Activated CD4-positive, CD25-positive, alpha-beta regulatory T cell treated with anti-CD3 and anti-CD28 coated beads, Interleukin-2, amount 50 U/mL, for 16 hours (primary cell): ENCODE measurements at regions not wholly inside any gene's neighbourhood (a gene's known extent, or its start where the extent isn't known, plus 50 kb on each side); places are given as distances from the start of the nearest gene placed in this dataset.

Experiments
- DNase-seq: peaks from one replicate; pipeline ENCODE4 v3.0.0-alpha.2; 2020; ENCODE audit warnings: low read depth, low spot score

DNA sequence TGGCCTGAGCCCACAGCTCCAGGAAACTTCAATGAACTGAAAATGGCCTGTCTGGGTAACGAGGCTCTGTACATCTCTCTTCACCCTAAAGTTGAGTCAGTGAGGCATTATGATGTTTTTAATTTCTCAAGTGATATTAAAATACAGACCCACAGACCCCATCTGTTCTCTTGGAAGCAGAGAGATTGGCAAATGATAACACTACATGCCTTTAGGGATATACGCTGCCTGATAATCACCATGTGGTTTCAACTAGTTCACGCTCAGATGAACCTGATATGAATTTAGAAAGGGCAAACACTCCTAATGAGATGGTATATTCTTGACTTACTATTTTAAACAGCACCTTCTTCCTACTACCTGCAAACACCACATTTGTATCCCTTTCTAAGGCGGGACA lies 127.5 kb downstream of the RFC3 start:
- DNase-seq, result no peak

DNA sequence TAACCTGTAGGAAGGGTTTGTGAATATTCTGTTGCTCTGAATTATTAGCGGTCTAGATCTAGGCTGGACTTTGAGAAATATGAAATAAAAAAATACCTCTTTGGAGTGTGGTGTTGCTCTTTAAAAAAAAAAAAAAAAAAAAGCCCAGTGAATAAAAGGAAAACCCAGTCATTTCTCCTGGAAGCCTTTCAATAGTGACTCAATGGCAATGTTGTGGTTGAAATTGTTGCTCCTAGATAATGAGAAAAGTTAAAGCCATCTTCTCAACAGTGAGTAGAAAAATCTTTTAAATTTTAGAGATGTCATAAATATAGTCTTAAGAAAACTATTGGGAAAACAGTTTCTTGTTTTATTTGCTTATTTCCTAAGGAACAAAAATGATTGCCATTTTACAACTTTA lies 135.3 kb downstream of the RFC3 start:
- no peak for DNase-seq

DNA sequence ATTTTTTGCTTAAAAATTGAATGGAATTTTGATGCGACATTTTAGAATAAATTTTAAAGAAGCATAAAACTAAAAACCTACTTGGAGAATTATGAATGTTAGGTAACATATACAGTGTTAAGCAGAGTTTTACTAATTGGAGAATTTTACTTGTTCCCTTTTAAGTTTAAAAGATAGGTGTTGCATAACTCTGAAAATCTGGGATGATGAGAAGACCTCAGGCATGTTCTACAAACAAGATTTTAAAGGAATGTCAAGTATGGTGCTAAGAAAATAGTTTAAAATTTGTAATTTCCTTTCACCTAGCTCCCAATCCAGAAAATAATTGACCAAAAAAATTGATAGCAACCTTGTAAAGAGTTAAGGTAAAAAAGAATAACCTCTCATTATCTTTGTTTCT lies 135.8 kb downstream of the RFC3 start:
- DNase-seq, result no peak

DNA sequence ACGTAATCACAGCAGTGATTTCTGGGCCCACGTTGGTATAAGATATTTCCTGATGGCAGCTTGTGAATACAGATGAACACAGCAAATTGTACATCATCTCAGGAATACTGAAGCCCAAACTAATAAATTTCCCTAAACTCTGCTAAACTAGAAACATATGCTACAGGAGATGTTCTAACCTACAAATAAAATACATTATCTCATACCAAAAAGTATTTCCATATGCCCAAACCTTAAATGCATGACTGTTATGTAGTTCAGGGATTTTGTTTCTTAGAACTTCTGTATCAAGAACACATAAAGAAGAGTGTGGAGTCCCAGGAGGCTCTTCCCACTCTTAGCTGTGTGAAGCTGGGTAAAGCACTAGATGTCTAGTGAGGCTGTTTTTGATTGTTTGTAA lies 138.4 kb downstream of the RFC3 start:
- no peak for DNase-seq

DNA sequence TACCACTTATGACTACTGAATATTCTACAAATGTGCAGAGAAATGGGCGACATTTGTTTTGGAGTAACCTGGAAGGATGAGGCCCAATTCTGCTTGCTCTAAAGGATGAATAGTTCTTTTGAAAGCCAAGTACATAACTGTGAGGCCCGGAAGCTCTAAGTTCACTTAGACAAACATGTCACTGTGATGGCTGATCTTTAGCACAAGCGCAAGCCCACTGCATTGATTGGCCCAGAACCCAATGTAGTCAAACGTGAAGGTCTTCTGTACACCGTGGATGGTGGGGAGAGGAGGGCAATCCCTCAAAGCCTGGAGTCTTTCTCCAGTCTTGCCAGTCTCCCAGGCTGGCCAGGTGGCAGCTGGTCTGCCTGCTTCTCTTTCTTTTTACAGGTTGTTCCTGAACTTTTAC lies 139.6 kb downstream of the RFC3 start:
- DNase-seq, result no peak

DNA sequence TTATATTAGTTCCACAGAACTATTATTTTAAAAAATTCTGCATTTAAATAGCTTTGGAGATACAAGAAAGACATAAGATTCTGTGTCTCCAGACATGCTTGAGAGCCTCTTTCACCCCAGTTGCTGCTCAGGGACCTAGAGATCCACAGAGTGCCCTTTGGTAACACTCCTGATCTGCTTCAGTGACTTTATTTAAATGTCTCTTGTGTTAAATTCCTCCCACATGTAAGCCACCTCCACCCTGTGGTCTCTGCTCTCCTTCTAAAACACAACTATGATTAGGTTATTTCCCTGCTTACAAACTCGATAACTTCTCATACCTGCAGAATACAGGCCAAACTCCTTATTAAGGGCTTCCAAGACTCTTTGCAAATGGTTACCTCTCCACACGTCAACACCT lies 141.0 kb downstream of the RFC3 start:
- no peak for DNase-seq

DNA sequence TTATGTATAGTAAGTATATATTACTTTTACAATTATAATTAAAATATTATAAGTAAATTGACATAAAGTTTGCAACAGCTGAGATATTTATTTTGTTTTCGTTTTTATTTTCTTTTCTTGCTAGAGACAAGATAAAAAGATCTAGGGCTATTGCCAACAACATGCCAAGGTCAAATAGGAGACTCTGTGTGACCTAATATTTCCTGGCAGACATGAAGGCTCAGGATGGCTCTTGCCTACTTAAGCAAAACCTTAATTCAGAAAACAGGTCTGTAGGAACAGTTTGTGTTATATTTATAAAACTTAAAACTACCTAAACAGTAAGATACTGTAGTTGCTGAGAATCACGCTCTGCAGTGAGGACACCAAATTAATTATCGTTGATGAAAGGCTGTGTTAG lies 145.2 kb downstream of the RFC3 start:
- DNase-seq, result no peak

DNA sequence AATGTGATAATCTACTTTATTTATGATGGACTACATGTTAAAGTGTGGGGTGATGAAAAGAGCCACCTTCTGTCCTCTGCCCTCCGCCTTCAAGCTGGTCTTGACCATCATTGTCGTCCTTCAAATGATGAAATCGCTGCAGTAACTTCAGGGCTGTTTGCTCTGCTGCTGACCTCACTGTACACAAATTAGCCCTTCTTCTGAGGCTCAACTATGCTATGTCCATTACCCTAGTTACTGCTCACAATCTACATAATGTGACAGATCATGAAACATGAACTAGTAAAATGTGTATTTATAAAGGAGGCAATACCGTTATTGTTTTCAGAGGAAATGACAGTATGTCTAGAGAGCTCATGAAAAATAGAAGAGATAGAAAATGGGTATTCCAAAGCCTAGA lies 145.9 kb downstream of the RFC3 start:
- DNase-seq, result no peak

DNA sequence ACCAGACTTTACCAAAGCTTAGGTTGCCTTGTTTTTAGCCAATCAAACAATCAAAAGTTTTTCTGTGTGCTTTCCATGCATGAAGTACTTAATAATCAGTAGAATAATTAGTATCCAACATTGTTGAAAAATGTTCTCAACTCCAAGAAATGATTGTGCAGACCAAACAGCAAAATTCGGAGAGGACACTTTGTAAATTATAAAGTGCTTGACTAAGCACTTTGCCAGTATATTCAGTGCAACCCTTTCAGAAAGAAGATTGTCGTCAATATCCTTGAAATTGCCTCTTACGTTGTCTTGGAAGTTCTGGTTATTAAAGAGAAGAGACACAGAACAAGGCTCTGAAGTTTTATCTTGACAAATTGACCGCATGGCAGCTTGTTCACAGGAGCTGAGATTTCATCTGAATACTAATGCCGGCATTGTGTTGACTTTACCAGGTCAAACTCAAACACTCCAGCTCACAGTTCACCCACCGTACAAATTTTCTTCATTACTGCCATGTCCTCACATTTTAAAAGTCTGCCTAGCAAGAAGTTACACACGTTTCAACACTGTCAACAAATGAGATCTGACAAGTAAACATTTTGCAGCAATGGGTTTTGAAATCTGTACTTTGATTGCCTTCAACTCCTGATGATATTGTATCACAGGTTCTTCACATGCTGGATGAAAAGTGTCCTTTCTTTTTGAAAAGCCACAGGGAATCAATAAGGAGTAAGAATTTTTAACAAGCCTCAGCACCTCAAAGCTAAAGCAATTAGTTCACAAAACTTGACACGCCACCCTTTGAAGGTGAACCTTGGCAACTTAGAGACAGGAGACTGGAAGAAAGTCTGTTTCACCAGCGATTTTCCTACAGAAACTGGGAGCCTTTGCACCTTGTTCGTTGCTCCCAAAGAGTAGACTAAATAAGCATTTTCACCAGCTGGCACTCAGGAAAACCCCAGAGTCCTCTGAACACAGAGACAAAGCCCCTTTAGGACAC lies 150.9 kb downstream of the RFC3 start:
- DNase-seq, result no peak

DNA sequence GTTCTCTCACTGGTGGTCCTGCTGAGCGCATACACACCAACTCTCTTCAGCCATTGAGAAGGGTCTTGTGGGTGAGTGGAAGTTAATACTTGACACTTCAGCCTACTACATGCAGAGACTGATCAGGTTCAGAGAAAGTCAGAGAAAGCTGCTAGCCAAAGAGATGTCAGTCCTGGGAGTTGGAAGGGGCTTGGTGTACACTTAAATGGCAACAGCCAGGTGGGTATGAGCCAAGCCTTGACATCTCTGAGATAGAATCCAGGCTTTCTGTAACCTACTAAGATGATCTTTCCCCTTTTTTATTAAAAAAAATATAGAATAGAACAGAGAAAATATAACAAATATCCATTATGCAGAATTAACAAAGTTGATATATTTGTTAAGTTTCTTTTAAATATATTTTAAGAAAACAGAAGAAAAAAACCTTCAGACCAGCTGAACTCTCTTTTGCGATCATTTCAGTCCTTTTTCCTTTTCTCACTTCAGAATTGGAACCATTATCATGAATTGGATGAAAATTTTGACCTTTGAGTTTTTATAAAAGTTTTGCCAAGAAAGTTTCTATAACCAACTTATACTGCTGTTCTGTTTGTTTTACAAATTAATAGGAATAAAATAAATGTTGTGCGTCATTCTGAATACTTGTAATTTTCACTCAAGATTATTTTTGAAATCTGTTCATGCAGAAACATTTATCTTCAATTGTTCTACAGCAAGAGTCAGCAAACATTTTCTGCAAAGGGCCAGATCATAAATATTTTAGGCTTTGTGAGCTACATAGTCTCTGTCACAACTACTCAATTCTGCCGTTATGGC lies 153.0 kb downstream of the RFC3 start:
- DNase-seq, result no peak

DNA sequence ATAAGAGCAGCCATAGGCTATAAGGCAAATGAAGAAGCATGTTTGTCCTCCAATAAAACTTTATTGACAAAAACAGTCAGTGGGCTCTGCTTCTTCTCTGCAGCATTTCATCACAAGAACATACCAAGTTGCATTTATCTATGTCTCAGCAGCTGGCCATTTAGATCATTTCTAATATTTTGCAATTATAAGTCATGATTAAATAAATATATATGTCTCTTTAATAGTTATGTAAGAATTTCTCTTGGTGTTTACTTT lies 153.5 kb downstream of the RFC3 start:
- no peak for DNase-seq

DNA sequence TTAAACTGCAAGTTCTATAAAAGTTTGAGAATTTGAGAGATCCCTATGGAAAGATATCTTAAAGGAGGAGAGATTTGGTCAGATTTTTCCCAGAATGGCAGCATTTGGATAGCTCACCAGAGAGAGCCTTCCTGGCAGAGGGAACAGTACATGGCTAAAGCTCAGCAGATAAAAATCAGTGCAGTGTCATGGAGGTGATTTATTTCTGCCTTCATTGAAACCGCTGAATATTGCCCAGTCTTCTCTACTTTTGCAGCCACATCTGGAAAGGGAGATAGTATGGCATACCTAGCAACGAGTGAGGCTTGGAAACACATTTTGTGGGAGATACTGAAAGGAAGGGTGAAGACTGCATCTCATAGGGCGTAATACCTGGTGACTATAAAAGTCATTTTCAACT lies 155.2 kb downstream of the RFC3 start:
- no peak for DNase-seq

DNA sequence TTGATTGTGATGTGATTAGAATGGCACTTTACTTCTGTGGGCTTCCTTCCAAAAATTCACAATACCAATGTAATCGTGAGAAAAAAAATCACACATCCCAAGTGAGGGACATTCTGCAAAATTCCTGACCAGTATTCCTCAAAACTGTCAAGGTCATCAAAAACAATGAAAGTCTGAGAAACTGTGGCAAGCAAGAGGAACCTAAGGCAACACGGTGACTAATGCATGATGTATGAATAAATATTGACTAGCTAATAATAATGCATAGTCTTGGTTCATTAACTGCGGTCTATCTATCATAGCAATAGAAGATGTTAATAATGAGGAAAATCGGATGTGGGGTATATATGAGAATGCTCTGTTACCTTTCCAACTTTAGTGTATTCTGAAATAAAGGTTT lies 159.0 kb downstream of the RFC3 start:
- DNase-seq, result no peak

DNA sequence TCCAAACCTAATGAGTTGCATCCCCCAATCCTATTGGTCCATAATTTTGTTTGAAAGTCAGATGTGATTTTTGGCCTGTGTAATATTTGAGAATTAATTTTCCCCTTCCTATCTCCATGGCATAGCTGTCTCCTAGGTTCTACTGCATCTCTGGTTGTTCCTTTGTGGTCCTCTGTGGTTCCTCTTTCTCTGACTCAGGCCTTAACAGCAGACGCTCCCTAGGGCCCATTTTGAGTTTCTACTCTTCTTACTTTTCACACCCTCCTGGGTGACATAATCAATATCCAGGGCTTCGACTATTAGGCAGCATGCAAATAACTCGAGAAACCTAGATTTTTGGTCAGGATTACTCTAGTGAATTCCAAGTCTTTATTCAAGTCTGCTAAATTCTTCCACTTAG lies 160.7 kb downstream of the RFC3 start:
- no peak for DNase-seq

DNA sequence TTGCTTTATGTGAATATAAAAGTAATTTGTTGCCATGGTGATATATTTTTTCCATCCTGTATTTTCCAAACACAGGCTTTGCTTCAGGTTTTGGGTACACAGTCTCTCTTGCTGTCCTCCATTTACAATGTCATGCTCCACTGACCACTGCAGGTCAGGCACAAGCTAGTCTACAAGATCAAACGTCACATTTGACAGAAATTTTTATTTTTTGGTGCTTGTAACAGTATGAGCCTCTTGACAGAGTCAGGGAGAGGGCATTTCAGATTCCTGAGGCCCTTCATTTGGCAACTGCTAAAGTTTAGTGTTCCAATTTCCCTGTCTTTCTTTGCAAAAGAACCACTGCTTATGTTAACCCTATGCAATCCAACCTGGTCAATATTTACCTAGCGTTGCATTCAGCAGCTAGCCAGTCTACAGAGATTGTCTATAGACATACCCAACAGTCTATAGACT lies 175.0 kb downstream of the RFC3 start:
- no peak for DNase-seq

DNA sequence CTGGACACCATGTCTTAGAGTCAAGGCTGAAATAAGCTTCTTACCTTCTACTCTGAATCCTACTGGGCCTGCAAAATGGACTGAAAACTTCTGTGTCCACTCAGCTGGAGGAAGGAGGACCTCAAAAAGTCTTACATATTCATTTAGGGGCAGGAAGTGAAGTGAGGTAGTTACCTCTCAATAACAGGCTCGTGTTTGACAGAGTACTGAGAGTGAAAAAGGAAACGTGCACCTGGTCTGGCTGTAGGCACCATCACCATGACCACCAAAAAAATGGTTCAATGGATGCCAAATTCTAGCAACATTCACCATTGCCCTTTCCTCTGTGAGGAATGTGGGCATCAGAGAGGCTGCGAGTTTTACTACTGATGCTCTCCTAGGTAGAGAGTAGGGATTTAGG lies 176.2 kb downstream of the RFC3 start:
- no peak for DNase-seq

DNA sequence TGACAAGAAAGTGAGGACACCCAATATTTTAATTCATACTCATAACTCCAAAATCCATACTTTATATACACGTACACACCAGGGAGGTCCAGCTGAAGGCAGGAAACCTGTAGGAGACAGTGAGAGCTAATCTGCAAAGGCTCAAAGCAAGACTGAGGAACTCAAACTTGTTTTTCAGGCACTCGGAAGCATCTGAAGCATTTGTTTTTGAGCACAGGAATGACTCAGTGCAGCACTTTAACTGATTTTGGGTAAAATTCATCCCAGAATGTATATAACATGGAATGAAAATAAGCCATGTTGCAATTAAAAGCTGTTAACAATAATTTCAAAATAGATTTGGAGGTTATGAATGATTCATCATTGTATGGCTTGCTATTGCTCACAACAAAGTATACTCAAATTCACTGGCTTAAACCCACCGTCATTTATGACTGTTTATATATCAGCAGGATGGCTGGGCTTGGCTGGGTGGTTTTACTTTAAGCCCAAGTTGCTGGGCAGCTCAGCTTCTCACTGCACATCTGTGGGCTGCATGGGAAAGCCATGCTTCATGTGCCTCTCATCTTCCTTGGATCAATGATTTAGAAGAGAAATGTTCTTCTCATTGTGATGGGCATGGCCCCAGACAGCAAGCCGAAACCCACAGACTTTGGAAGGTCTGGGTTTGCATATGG lies 177.0 kb downstream of the RFC3 start:
- no peak for DNase-seq

DNA sequence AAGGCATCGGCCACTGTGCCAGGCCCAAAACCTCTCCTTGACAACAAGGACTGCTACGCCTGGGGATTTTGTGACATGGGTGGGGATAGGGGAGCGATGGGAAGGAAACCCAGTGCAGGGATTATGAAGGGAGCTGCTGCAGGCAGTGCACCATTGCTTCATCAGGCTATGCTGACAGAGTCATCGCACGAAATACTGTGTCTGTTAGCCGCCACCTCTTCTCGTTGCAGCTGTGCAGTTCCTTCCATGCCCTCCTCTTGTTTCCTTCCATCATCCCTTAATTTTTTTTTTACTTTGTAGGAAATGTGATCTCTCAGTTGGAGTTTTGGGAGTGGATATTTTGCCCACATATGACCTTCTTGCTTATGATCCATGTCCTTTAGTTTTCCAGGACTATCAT lies 178.7 kb downstream of the RFC3 start:
- no peak for DNase-seq

DNA sequence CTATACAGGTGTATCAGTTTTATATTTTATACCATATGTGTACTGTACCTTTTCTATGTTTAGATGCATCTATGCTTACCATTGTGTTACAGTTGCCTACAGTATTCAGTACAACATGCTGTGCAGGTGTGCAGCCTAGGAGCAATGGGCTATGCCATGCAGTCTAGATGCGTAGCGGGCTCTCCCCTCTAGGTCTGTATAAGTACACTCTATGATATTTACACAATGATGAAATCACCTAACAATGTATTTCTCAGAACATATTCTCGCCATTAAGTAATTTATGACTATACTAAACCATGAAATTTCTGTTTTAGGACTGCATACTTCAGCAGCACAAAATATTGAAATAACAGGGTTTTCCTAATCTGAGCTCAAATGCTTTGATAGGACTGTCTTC lies 179.6 kb downstream of the RFC3 start:
- DNase-seq, result no peak

DNA sequence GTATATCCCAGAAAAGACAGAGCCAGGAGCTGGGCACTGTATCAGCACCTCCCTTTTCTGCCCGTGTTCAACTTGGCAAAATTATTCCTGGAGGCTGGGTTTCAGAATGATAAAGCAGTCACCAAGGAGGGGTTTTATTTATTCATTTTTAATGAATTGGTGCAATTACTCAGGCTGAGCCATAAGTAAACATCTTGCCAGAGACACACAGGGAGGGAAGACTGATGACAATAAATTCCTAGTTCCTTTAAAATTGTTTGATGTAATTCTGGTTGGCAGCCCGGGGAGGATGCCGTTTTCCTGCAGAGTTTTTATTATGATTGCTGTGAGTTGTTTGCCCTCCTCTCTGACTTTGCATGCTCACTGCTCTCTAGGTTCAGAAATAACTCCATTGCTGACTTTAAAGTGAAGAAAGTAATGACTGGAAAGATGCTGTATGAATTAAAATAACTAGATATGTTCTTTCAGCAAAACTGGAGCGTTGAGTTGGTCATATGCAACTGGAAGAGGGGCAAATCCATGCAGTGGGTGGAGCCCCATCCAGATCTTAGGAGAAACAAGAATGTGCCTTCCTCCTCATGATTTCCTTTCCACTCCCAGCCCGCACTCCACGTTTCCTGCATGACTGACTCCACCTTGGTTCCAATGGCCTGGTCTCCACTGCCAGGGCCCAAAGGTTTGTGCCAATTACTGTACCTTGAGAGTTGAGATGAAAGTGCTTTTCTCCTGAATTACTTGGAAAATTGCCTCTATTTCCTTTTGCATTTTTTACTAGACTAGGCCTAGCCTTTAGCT lies 182.1 kb downstream of the RFC3 start:
- no peak for DNase-seq

DNA sequence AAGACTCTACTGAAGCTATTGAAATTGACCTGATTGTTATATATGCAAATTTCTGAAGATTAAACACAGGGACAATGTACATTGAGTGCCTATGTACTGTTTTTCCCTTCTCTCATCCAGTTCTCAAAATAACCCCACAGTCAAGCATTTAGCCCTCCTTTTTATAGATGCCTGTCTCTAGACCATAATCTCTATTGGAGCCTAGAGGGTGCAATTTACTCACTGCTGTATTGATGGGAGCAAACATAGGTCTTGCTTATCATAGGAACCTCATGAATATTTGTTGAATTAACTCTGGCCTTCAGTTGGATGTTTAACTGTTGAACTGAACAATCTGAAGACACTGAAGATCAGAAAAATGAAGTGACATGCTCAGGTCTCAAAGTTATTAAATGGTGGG lies 183.0 kb downstream of the RFC3 start:
- no peak for DNase-seq

DNA sequence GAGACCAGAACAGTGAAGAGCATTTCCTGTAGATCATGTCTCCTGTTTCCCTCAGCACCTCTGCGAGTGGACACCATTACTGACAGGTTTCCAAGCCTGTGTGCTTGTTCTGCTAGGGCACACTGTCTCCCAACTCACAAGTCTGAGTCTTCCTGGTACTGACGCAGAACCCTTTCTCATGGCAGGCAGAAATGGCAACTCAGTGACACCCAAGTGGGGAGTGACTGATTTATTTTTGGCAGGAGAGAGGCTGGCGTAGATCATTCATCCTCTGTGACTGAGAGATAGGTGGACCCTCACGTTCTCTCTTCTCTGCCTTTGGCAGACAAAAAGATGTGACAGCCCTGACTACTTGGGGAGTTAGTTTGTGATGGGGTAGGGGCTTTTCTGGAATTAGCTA lies 183.4 kb downstream of the RFC3 start:
- DNase-seq, result no peak
